Pulmonary artery endothelial cell (primary cell): ENCODE measurements at regions not wholly inside any gene's neighbourhood (a gene's known extent, or its start where the extent isn't known, plus 50 kb on each side); places are given as distances from the start of the nearest gene placed in this dataset.

ENCODE experiments used
- DNase-seq: peaks from one replicate; pipeline ENCODE4 v3.0.0-alpha.2; 2011; ENCODE audit warnings: low read depth, low spot score

- no peak for DNase-seq
These were observed 385.5 kb downstream of the CTTN start for GRCh38 chr11:70783821-70784220.

- DNase-seq = no peak
These were observed 387.0 kb downstream of the CTTN start for GRCh38 chr11:70785372-70785771.

- DNase-seq = no peak
These were observed 387.8 kb downstream of the CTTN start for GRCh38 chr11:70786021-70786665.

- DNase-seq = peak; percentile 36
These were observed 390.1 kb downstream of the CTTN start for GRCh38 chr11:70788248-70789022.

GRCh38 chr11:70790671-70791300, 392.5 kb downstream of the CTTN start:
- DNase-seq = no peak

- no peak for DNase-seq
These were observed 398.4 kb downstream of the CTTN start for GRCh38 chr11:70796648-70797227.

GRCh38 chr11:70798296-70798695, 400.0 kb downstream of the CTTN start:
- DNase-seq = no peak

GRCh38 chr11:70799386-70799785, 401.1 kb downstream of the CTTN start:
- no peak for DNase-seq

GRCh38 chr11:70802185-70802584, 403.9 kb downstream of the CTTN start:
- no peak for DNase-seq

GRCh38 chr11:70804139-70804837, 406.0 kb downstream of the CTTN start:
- no peak for DNase-seq

GRCh38 chr11:70805243-70805642, 406.9 kb downstream of the CTTN start:
- no peak for DNase-seq

- no peak for DNase-seq
These were observed 407.6 kb downstream of the CTTN start for GRCh38 chr11:70805971-70806370.

GRCh38 chr11:70806461-70807194, 408.3 kb downstream of the CTTN start:
- no peak for DNase-seq

- no peak for DNase-seq
These were observed 408.8 kb downstream of the CTTN start for GRCh38 chr11:70807195-70807543.

- DNase-seq = no peak
These were observed 410.5 kb downstream of the CTTN start for GRCh38 chr11:70808686-70809375.

GRCh38 chr11:70810133-70810532, 411.8 kb downstream of the CTTN start:
- DNase-seq = no peak

GRCh38 chr11:70810681-70811080, 412.4 kb downstream of the CTTN start:
- DNase-seq = no peak

- no peak for DNase-seq
These were observed 413.2 kb downstream of the CTTN start for GRCh38 chr11:70811483-70811882.

- no peak for DNase-seq
These were observed 413.6 kb downstream of the CTTN start for GRCh38 chr11:70811915-70812314.

- no peak for DNase-seq
These were observed 414.1 kb downstream of the CTTN start for GRCh38 chr11:70812472-70812871.
